Calu3 (cell line): ENCODE measurements at regions not wholly inside any gene's neighbourhood (a gene's known extent, or its start where the extent isn't known, plus 50 kb on each side); places are given as distances from the start of the nearest gene placed in this dataset.

Source experiments
- BruUV-seq: library from RNA; stranded (reverse); fragments of 400-500 nt; replicated peaks from 2 replicates; lab custom pipeline; 2021; lab: Mats Ljungman, UMichigan
- CTCF ChIA-PET: fragments of 300-600 bp; sonication (Branson Sonifier 250); formaldehyde crosslinking; loops from one replicate; lab custom pipeline; 2022; ENCODE audit warnings: antibody characterized with exemption; lab: Charles Lee
- DNase-seq: peaks from one replicate; pipeline ENCODE4 v3.0.0; 2022
- H3K27ac Mint-ChIP-seq: one replicate; pipeline ENCODE4 v1.8.0; 2022; ENCODE audit warnings: mixed read lengths; ENCODE audit not compliant: unreplicated experiment
- H3K27me3 Mint-ChIP-seq: one replicate; pipeline ENCODE4 v1.8.0; 2022; ENCODE audit warnings: mixed read lengths; ENCODE audit not compliant: unreplicated experiment
- H3K36me3 Mint-ChIP-seq: one replicate; pipeline ENCODE4 v1.8.0; 2022; ENCODE audit warnings: mild to moderate bottlenecking, moderate library complexity, mixed read lengths; ENCODE audit not compliant: insufficient read depth, unreplicated experiment
- H3K4me1 Mint-ChIP-seq: one replicate; pipeline ENCODE4 v1.8.0; 2022; ENCODE audit warnings: mild to moderate bottlenecking, low read depth, mixed read lengths; ENCODE audit not compliant: unreplicated experiment
- H3K4me3 Mint-ChIP-seq: one replicate; pipeline ENCODE4 v1.8.0; 2022; ENCODE audit warnings: mild to moderate bottlenecking, low read depth, moderate library complexity, mixed read lengths; ENCODE audit not compliant: unreplicated experiment
- H3K9me3 Mint-ChIP-seq: one replicate; pipeline ENCODE4 v1.8.0; 2022; ENCODE audit warnings: low read depth, mixed read lengths; ENCODE audit not compliant: unreplicated experiment
- intact Hi-C: fragments of 100-400 bp; cut with micrococcal nuclease; formaldehyde crosslinking; loops from one replicate; pipeline ENCODE4 v1.10.0; 2022; ENCODE audit not compliant: unreplicated experiment
- TF ChIP-seq, protein P1 (sequence below): fragments of 200-600 bp; IDR thresholded peaks from one replicate; pipeline ENCODE4 v1.8.0; 2022; ENCODE audit warnings: antibody characterized with exemption; ENCODE audit not compliant: unreplicated experiment

DNA sequence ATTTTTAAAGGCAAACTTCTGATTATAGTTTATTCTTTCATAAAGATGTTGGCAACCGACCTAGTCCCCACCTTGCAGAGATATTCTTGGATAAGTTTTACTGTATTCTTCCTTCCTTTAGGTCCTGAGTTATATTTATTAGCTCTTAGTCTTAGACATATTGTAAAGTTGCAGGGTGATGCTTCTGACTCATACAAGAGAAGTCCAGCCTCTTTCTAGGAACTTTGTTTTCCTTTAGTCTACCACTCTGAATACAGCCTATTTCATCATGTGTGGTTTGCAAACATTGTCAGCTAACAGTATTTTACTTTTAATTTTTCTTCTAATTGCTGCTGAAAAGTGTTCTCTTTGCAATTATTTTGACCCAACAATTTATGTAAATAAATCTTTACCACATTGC lies 686.7 kb downstream of the COL12A1 start:
- DNase-seq = no peak
- no peaks in the 10 kb centered on the region for H3K36me3 Mint-ChIP-seq
- H3K4me1 Mint-ChIP-seq = peaks cover 9% of the 10 kb centered on the region
- H3K9me3 Mint-ChIP-seq = peaks cover 3% of the 10 kb centered on the region
- H3K27ac Mint-ChIP-seq = peak overlapping the region; percentile 25
- BruUV-seq = no TSS peak
- CTCF ChIA-PET = interaction anchor here (1.0 kb wide), 1 partner anchor 690 kb away, joined by 3 read pairs; no protein-coding TSS in a partner anchor
- TF ChIP-seq, protein P1, sequence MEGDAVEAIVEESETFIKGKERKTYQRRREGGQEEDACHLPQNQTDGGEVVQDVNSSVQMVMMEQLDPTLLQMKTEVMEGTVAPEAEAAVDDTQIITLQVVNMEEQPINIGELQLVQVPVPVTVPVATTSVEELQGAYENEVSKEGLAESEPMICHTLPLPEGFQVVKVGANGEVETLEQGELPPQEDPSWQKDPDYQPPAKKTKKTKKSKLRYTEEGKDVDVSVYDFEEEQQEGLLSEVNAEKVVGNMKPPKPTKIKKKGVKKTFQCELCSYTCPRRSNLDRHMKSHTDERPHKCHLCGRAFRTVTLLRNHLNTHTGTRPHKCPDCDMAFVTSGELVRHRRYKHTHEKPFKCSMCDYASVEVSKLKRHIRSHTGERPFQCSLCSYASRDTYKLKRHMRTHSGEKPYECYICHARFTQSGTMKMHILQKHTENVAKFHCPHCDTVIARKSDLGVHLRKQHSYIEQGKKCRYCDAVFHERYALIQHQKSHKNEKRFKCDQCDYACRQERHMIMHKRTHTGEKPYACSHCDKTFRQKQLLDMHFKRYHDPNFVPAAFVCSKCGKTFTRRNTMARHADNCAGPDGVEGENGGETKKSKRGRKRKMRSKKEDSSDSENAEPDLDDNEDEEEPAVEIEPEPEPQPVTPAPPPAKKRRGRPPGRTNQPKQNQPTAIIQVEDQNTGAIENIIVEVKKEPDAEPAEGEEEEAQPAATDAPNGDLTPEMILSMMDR = no peak
- H3K27me3 Mint-ChIP-seq = no peaks in the 10 kb centered on the region
- intact Hi-C loops = no loop called here
- H3K4me3 Mint-ChIP-seq = no peak overlapping the region

DNA sequence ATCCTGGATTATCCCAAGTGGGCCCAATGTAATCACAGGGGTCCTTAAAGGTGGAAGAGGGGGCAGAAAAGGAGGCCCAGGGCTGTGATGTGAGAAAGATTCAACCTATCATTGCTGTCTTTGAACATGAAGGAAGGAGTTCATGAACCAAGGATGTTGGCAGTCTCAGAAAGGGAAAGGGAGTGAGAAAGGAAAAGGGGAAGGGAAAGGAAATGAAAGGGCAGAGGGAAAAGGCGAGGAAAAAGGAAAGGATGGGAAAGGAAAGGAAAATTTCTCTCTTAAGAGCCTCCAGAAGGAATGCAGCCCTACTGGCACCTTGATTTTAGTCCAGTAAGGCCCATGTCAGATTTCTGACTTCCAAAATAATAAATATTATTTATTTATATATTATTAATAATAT lies 687.8 kb downstream of the COL12A1 start:
- CTCF ChIA-PET = no interaction called here
- no peak for DNase-seq
- intact Hi-C loops = no loop called here
- H3K36me3 Mint-ChIP-seq = no peaks in the 10 kb centered on the region
- BruUV-seq = no TSS peak
- H3K4me1 Mint-ChIP-seq = peaks cover 9% of the 10 kb centered on the region
- H3K4me3 Mint-ChIP-seq = no peak overlapping the region
- peak overlapping the region; percentile 27 for H3K27ac Mint-ChIP-seq
- H3K9me3 Mint-ChIP-seq = peaks cover 3% of the 10 kb centered on the region
- TF ChIP-seq, protein P1 = no peak
- no peaks in the 10 kb centered on the region for H3K27me3 Mint-ChIP-seq

DNA sequence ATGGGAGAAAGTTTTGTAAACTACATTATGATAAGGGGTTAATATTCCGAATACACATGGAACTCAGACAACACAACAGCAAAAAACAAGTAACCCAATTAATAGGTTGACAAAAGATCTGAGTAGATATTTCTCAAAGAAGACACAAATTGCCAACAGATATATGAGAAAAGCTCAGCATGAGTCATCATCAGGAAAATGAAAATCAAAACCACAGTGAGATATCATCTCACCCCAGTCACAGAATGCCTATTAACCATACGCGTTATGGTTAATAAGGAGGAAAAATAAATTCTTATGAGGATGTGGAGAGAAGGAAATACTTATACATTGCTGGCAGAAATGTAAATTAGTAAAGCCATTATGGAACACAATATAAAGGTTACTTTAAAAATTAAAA lies 695.0 kb downstream of the COL12A1 start:
- TF ChIP-seq, protein P1 = no peak
- H3K4me3 Mint-ChIP-seq = no peak overlapping the region
- BruUV-seq = no TSS peak
- CTCF ChIA-PET = interaction anchor here (0.6 kb wide), 1 partner anchor 230 kb away, joined by 3 read pairs; no protein-coding TSS in a partner anchor
- H3K27me3 Mint-ChIP-seq = no peaks in the 10 kb centered on the region
- intact Hi-C loops = no loop called here
- H3K9me3 Mint-ChIP-seq = peaks cover 8% of the 10 kb centered on the region
- H3K36me3 Mint-ChIP-seq = no peaks in the 10 kb centered on the region
- DNase-seq = no peak
- peak overlapping the region; percentile 26 for H3K27ac Mint-ChIP-seq
- peaks cover 10% of the 10 kb centered on the region for H3K4me1 Mint-ChIP-seq

DNA sequence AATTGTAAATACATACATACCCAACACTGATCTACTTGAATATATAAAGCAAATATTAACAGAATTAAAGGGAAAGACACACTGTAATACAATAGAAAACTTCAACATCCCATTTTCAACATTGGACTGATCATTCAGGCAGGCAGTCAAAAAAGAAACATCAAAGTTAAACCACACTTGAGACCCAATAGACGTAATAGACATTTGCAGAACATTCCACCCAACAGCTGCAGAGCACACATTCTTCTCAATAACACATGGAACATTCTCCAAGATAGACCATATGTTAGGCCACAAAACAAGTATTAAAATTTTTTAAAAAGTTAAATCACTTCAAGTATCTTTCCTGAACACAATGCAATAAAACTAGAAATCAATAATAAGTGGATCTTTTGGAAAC lies 698.2 kb downstream of the COL12A1 start:
- intact Hi-C loops = no loop called here
- TF ChIP-seq, protein P1 = no peak
- no peak overlapping the region for H3K4me3 Mint-ChIP-seq
- peaks cover 14% of the 10 kb centered on the region for H3K9me3 Mint-ChIP-seq
- no peaks in the 10 kb centered on the region for H3K27me3 Mint-ChIP-seq
- H3K36me3 Mint-ChIP-seq = peaks cover 5% of the 10 kb centered on the region
- CTCF ChIA-PET = no interaction called here
- H3K4me1 Mint-ChIP-seq = peaks cover 18% of the 10 kb centered on the region
- BruUV-seq = no TSS peak
- DNase-seq = no peak
- H3K27ac Mint-ChIP-seq = no peak overlapping the region
